GM12892 (cell line): ENCODE measurements at regions not wholly inside any gene's neighbourhood (a gene's known extent, or its start where the extent isn't known, plus 50 kb on each side); places are given as distances from the start of the nearest gene placed in this dataset.

ENCODE experiments used
- POLR2A ChIP-seq: IDR thresholded peaks from 2 replicates; pipeline ENCODE4 v1.6.1; 2011; ENCODE audit warnings: low read depth, low read length, control low read depth
- POLR2AphosphoS5 ChIP-seq: IDR thresholded peaks from 2 replicates; pipeline ENCODE4 v1.6.1; 2011; ENCODE audit warnings: low read depth, low read length, control low read depth
- TAF1 ChIP-seq: IDR thresholded peaks from 2 replicates; pipeline ENCODE4 v1.6.1; 2011; ENCODE audit warnings: low read depth, mild to moderate bottlenecking, control low read depth, low read length, borderline replicate concordance

GRCh38 chr9:107110153-107110552 is 172.9 kb upstream of the RAD23B start:
- TF ChIP-seq POLR2A: no peak
- TF ChIP-seq TAF1: no peak
- no peak for TF ChIP-seq POLR2AphosphoS5
